Stimulated activated CD4-positive, alpha-beta T cell treated with anti-CD3 and anti-CD28 coated beads, Interleukin-12 subunit alpha, Interleukin-12 subunit beta, amount 100 ng/mL, for 4 hours (primary cell): ENCODE measurements at regions not wholly inside any gene's neighbourhood (a gene's known extent, or its start where the extent isn't known, plus 50 kb on each side); places are given as distances from the start of the nearest gene placed in this dataset.

Source experiments
- DNase-seq: peaks from one replicate; pipeline ENCODE4 v3.0.0-alpha.2; 2020

GRCh38 chr15:46580487-46580886 is 945.7 kb downstream of the SQOR start:
- DNase-seq, result no peak

- DNase-seq, result no peak
Observed at GRCh38 chr15:46580924-46581323, 946.1 kb downstream of the SQOR start.

- DNase-seq, result no peak
Observed at GRCh38 chr15:46589088-46589487, 954.3 kb downstream of the SQOR start.

GRCh38 chr15:46591462-46591861 is 956.6 kb downstream of the SQOR start:
- no peak for DNase-seq

- DNase-seq, result no peak
Observed at GRCh38 chr15:46595016-46595415, 960.2 kb downstream of the SQOR start.

GRCh38 chr15:46607077-46607476 is 972.2 kb downstream of the SQOR start:
- no peak for DNase-seq

GRCh38 chr15:46616033-46616432 is 981.2 kb downstream of the SQOR start:
- no peak for DNase-seq

- DNase-seq, result no peak
Observed at GRCh38 chr15:46617507-46617906, 982.7 kb downstream of the SQOR start.

GRCh38 chr15:46618984-46619383 is 984.2 kb downstream of the SQOR start:
- DNase-seq, result no peak

GRCh38 chr15:46620392-46621013 is 985.7 kb downstream of the SQOR start:
- DNase-seq, result no peak

GRCh38 chr15:46622851-46623250 is 988.0 kb downstream of the SQOR start:
- no peak for DNase-seq

- no peak for DNase-seq
Observed at GRCh38 chr15:46636206-46636605, 1001.4 kb downstream of the SQOR start.

- no peak for DNase-seq
Observed at GRCh38 chr15:46644501-46645481, 1010.0 kb downstream of the SQOR start.

GRCh38 chr15:46646490-46646889 is 1011.7 kb downstream of the SQOR start:
- DNase-seq, result no peak

- no peak for DNase-seq
Observed at GRCh38 chr15:46647046-46647445, 1012.2 kb downstream of the SQOR start.

- no peak for DNase-seq
Observed at GRCh38 chr15:46652266-46652665, 1017.4 kb downstream of the SQOR start.

GRCh38 chr15:46654993-46655392 is 1020.2 kb downstream of the SQOR start:
- no peak for DNase-seq

- DNase-seq, result no peak
Observed at GRCh38 chr15:46660096-46660842, 1025.4 kb downstream of the SQOR start.

- no peak for DNase-seq
Observed at GRCh38 chr15:46670258-46670657, 1035.4 kb downstream of the SQOR start.

- DNase-seq, result no peak
Observed at GRCh38 chr15:46671336-46671735, 1036.5 kb downstream of the SQOR start.

- DNase-seq, result no peak
Observed at GRCh38 chr15:46672041-46672440, 1037.2 kb downstream of the SQOR start.

- no peak for DNase-seq
Observed at GRCh38 chr15:46676233-46677206, 1040.8 kb upstream of the SEMA6D start.
